Hepatocyte (in vitro differentiated cells): ENCODE measurements at regions not wholly inside any gene's neighbourhood (a gene's known extent, or its start where the extent isn't known, plus 50 kb on each side); places are given as distances from the start of the nearest gene placed in this dataset.

Source experiments
- EZH2 ChIP-seq: fragments of 200-600 bp; sonication (generic); IDR thresholded peaks from 2 replicates; pipeline ENCODE4 v1.6.1; 2016; ENCODE audit warnings: antibody characterized with exemption, mild to moderate bottlenecking, borderline replicate concordance
- TF ChIP-seq, protein P1 (sequence below): fragments of 200-600 bp; sonication (generic); IDR thresholded peaks from 2 replicates; pipeline ENCODE4 v1.5.1; 2016; ENCODE audit warnings: antibody characterized with exemption, mild to moderate bottlenecking; ENCODE audit not compliant: poor library complexity

DNA sequence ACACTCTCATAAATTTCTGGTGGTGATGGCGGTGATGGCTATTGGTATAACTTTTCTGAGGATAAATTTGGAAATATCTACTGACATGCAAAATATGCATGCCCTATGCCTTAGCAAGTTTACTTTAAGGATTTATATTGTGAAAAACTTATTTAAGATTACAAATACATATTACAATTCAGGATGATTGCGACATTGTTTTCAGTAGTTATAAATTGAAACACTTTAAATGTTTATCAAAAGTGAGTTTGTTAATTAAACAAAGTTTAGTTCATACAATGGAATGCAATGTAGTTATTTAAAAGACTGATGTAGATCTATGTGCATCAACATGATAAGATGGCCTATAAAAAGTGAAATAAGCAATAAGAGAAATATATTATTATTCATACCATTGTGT is 331.3 kb upstream of the NR5A2 start:
- no peak for TF ChIP-seq EZH2
- TF ChIP-seq, protein P1, sequence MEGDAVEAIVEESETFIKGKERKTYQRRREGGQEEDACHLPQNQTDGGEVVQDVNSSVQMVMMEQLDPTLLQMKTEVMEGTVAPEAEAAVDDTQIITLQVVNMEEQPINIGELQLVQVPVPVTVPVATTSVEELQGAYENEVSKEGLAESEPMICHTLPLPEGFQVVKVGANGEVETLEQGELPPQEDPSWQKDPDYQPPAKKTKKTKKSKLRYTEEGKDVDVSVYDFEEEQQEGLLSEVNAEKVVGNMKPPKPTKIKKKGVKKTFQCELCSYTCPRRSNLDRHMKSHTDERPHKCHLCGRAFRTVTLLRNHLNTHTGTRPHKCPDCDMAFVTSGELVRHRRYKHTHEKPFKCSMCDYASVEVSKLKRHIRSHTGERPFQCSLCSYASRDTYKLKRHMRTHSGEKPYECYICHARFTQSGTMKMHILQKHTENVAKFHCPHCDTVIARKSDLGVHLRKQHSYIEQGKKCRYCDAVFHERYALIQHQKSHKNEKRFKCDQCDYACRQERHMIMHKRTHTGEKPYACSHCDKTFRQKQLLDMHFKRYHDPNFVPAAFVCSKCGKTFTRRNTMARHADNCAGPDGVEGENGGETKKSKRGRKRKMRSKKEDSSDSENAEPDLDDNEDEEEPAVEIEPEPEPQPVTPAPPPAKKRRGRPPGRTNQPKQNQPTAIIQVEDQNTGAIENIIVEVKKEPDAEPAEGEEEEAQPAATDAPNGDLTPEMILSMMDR: no peak
